Uterus (tissue), 2 donors: ENCODE measurements at regions not wholly inside any gene's neighbourhood (a gene's known extent, or its start where the extent isn't known, plus 50 kb on each side); places are given as distances from the start of the nearest gene placed in this dataset.

Source experiments
- POLR2A ChIP-seq, 2 donors: fragments of 450-650 bp; IDR thresholded peaks; one replicate each; pipeline ENCODE4 v1.6.1; 2016; ENCODE audit warnings: antibody characterized with exemption in 2 of 2, mild to moderate bottlenecking in 1 of 2, moderate library complexity in 1 of 2
- TF ChIP-seq, protein P1 (sequence below), 4 experiments: fragments of 200-600 bp in 2 of 4; fragments of 450-650 bp in 2 of 4; sonication (generic) in 2 of 4; IDR thresholded peaks; one replicate each; pipeline ENCODE4 v1.5.1; 2016 to 2019; ENCODE audit warnings: antibody characterized with exemption in 4 of 4, mild to moderate bottlenecking in 2 of 4, moderate library complexity in 1 of 4

DNA sequence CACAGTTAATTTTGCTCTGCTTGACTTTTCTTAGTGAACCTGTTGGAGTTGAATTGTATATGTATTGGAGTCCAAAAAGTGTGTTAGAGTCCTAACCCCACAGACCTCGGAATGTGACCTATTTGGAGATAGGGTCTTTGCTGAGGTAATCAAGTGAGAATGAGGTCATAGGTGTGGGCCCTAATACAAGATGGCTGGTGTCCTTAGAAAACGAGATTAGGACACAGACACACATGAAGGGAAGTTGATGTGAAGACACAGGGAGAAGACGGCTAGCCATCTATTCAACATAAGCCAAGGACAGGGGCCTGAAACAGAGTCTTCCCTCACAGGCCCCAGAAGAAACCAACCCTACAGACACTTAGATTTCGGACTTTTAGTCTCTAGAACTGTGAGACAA is 260.6 kb upstream of the NEBL start:
- TF ChIP-seq POLR2A (IDR thresholded peaks at IDR 0.05) = no peak
- TF ChIP-seq, protein P1, sequence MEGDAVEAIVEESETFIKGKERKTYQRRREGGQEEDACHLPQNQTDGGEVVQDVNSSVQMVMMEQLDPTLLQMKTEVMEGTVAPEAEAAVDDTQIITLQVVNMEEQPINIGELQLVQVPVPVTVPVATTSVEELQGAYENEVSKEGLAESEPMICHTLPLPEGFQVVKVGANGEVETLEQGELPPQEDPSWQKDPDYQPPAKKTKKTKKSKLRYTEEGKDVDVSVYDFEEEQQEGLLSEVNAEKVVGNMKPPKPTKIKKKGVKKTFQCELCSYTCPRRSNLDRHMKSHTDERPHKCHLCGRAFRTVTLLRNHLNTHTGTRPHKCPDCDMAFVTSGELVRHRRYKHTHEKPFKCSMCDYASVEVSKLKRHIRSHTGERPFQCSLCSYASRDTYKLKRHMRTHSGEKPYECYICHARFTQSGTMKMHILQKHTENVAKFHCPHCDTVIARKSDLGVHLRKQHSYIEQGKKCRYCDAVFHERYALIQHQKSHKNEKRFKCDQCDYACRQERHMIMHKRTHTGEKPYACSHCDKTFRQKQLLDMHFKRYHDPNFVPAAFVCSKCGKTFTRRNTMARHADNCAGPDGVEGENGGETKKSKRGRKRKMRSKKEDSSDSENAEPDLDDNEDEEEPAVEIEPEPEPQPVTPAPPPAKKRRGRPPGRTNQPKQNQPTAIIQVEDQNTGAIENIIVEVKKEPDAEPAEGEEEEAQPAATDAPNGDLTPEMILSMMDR (IDR thresholded peaks at IDR 0.05) = no peak
